GM10266 (cell line): ENCODE measurements at regions not wholly inside any gene's neighbourhood (a gene's known extent, or its start where the extent isn't known, plus 50 kb on each side); places are given as distances from the start of the nearest gene placed in this dataset.

Experiments
- DNase-seq: peaks from one replicate; pipeline ENCODE4 v3.0.0; 2012; ENCODE audit errors: extremely low spot score
- CTCF ChIP-seq: IDR thresholded peaks from 2 replicates; pipeline ENCODE4 v1.5.1; 2012; ENCODE audit warnings: mild to moderate bottlenecking, low read depth; ENCODE audit not compliant: control insufficient read depth, insufficient read depth; ENCODE audit errors: missing control alignments

GRCh38 chr7:109757713-109758112, 1188.0 kb downstream of the DNAJB9 start:
- no peak for DNase-seq
- TF ChIP-seq CTCF, result no peak

GRCh38 chr7:109763611-109764010, 1193.9 kb downstream of the DNAJB9 start:
- DNase-seq, result no peak

GRCh38 chr7:109772161-109772560, 1202.5 kb downstream of the DNAJB9 start:
- no peak for TF ChIP-seq CTCF
- no peak for DNase-seq

More at GRCh38 chr7:109763611-109764010, 1193.9 kb downstream of the DNAJB9 start:
- no peak for TF ChIP-seq CTCF

- TF ChIP-seq CTCF, result no peak
These were observed 1213.1 kb downstream of the DNAJB9 start for GRCh38 chr7:109782806-109783205.

GRCh38 chr7:109806548-109806947, 1236.9 kb downstream of the DNAJB9 start:
- no peak for DNase-seq
- TF ChIP-seq CTCF, result no peak

More at GRCh38 chr7:109782806-109783205, 1213.1 kb downstream of the DNAJB9 start:
- no peak for DNase-seq

- DNase-seq, result no peak
- no peak for TF ChIP-seq CTCF
These were observed 1251.5 kb downstream of the DNAJB9 start for GRCh38 chr7:109821156-109821555.

GRCh38 chr7:109834851-109835250, 1256.1 kb upstream of the LRRN3 start:
- no peak for TF ChIP-seq CTCF
- no peak for DNase-seq
